HG03039 (cell line): ENCODE measurements at regions not wholly inside any gene's neighbourhood (a gene's known extent, or its start where the extent isn't known, plus 50 kb on each side); places are given as distances from the start of the nearest gene placed in this dataset.
"Not testable (repeated sequence)": the region's sequence is repeated elsewhere in the genome, so short reads cannot be mapped to it uniquely, and the experiment has no call there.

Source experiments
- ATAC-seq: cut with Tn5 transposase; IDR thresholded peaks from one replicate; pipeline ENCODE4 v1.9.1; 2021; ENCODE audit warnings: mild to moderate bottlenecking, moderate library complexity; ENCODE audit not compliant: unreplicated experiment

GRCh38 chr12:85626784-85627171 lies 209.4 kb downstream of the RASSF9 start:
- ATAC-seq, result no peak

- ATAC-seq, result no peak
Measured at GRCh38 chr12:85627584-85627983, 208.6 kb downstream of the RASSF9 start.

GRCh38 chr12:85628562-85628961 lies 207.6 kb downstream of the RASSF9 start:
- not testable (repeated sequence) for ATAC-seq

- no peak for ATAC-seq
Measured at GRCh38 chr12:85630851-85631250, 205.4 kb downstream of the RASSF9 start.

- no peak for ATAC-seq
Measured at GRCh38 chr12:85632390-85632789, 203.8 kb downstream of the RASSF9 start.

- ATAC-seq, result no peak
Measured at GRCh38 chr12:85633491-85633890, 202.7 kb downstream of the RASSF9 start.

GRCh38 chr12:85639834-85640233 lies 196.4 kb downstream of the RASSF9 start:
- no peak for ATAC-seq

- no peak for ATAC-seq
Measured at GRCh38 chr12:85641796-85642195, 194.4 kb downstream of the RASSF9 start.

GRCh38 chr12:85642288-85642687 lies 193.9 kb downstream of the RASSF9 start:
- ATAC-seq, result no peak

- ATAC-seq, result no peak
Measured at GRCh38 chr12:85642808-85643207, 193.4 kb downstream of the RASSF9 start.

GRCh38 chr12:85644508-85644907 lies 191.7 kb downstream of the RASSF9 start:
- no peak for ATAC-seq

- ATAC-seq, result no peak
Measured at GRCh38 chr12:85653731-85654455, 182.3 kb downstream of the RASSF9 start.

GRCh38 chr12:85654456-85654840 lies 181.8 kb downstream of the RASSF9 start:
- ATAC-seq, result no peak

- no peak for ATAC-seq
Measured at GRCh38 chr12:85656561-85656960, 179.6 kb downstream of the RASSF9 start.

- no peak for ATAC-seq
Measured at GRCh38 chr12:85657251-85657650, 179.0 kb downstream of the RASSF9 start.

GRCh38 chr12:85657836-85658630 lies 178.2 kb downstream of the RASSF9 start:
- ATAC-seq, result no peak

GRCh38 chr12:85659754-85660530 lies 176.3 kb downstream of the RASSF9 start:
- no peak for ATAC-seq

- no peak for ATAC-seq
Measured at GRCh38 chr12:85661461-85662206, 174.6 kb downstream of the RASSF9 start.

- ATAC-seq, result no peak
Measured at GRCh38 chr12:85662207-85662602, 174.0 kb downstream of the RASSF9 start.

- no peak for ATAC-seq
Measured at GRCh38 chr12:85663631-85664030, 172.6 kb downstream of the RASSF9 start.

- no peak for ATAC-seq
Measured at GRCh38 chr12:85664429-85664828, 171.8 kb downstream of the RASSF9 start.
